ENCODE measurements at regions not wholly inside any gene's neighbourhood (a gene's known extent, or its start where the extent isn't known, plus 50 kb on each side); places are given as distances from the start of the nearest gene placed in this dataset.
"Not testable (repeated sequence)": the region's sequence is repeated elsewhere in the genome, so short reads cannot be mapped to it uniquely, and the experiment has no call there.

- no peak for DNase-seq (ENCODE audit: low spot score)
These were observed 395.0 kb downstream of the ZEB2 start for GRCh38 chr2:144124882-144125281.

GRCh38 chr2:144120487-144120886 is 399.4 kb downstream of the ZEB2 start:
- no peak for DNase-seq (ENCODE audit: low spot score)

- DNase-seq (ENCODE audit: low spot score), result no peak
These were observed 402.8 kb downstream of the ZEB2 start for GRCh38 chr2:144117086-144117485.

GRCh38 chr2:144115739-144116291 is 404.1 kb downstream of the ZEB2 start:
- no peak for DNase-seq (ENCODE audit: low spot score)

- DNase-seq (ENCODE audit: low spot score), result no peak
These were observed 405.2 kb downstream of the ZEB2 start for GRCh38 chr2:144114760-144115159.

GRCh38 chr2:144111437-144111836 is 408.5 kb downstream of the ZEB2 start:
- no peak for DNase-seq (ENCODE audit: low spot score)

GRCh38 chr2:144106104-144106503 is 413.8 kb downstream of the ZEB2 start:
- not testable (repeated sequence) for DNase-seq (ENCODE audit: low spot score)

GRCh38 chr2:144102386-144102785 is 417.5 kb downstream of the ZEB2 start:
- no peak for DNase-seq (ENCODE audit: low spot score)

- no peak for DNase-seq (ENCODE audit: low spot score)
These were observed 420.0 kb downstream of the ZEB2 start for GRCh38 chr2:144099780-144100377.

GRCh38 chr2:144099340-144099739 is 420.6 kb downstream of the ZEB2 start:
- DNase-seq (ENCODE audit: low spot score), result no peak

- no peak for DNase-seq (ENCODE audit: low spot score)
These were observed 422.3 kb downstream of the ZEB2 start for GRCh38 chr2:144097440-144098225.

- no peak for DNase-seq (ENCODE audit: low spot score)
These were observed 423.4 kb downstream of the ZEB2 start for GRCh38 chr2:144096531-144096930.

GRCh38 chr2:144094408-144095151 is 425.3 kb downstream of the ZEB2 start:
- no peak for DNase-seq (ENCODE audit: low spot score)

- no peak for DNase-seq (ENCODE audit: low spot score)
These were observed 428.3 kb downstream of the ZEB2 start for GRCh38 chr2:144091622-144092021.

GRCh38 chr2:144088863-144089262 is 431.1 kb downstream of the ZEB2 start:
- no peak for DNase-seq (ENCODE audit: low spot score)

GRCh38 chr2:144086965-144087364 is 433.0 kb downstream of the ZEB2 start:
- DNase-seq (ENCODE audit: low spot score), result no peak

GRCh38 chr2:144085016-144085415 is 434.9 kb downstream of the ZEB2 start:
- DNase-seq (ENCODE audit: low spot score), result no peak

- no peak for DNase-seq (ENCODE audit: low spot score)
These were observed 435.7 kb downstream of the ZEB2 start for GRCh38 chr2:144084114-144084661.

GRCh38 chr2:144083211-144083610 is 436.7 kb downstream of the ZEB2 start:
- no peak for DNase-seq (ENCODE audit: low spot score)

- no peak for DNase-seq (ENCODE audit: low spot score)
These were observed 437.1 kb downstream of the ZEB2 start for GRCh38 chr2:144082777-144083176.

GRCh38 chr2:144082327-144082726 is 437.6 kb downstream of the ZEB2 start:
- DNase-seq (ENCODE audit: low spot score), result no peak

GRCh38 chr2:144081272-144081671 is 438.6 kb downstream of the ZEB2 start:
- DNase-seq (ENCODE audit: low spot score), result no peak
